ENCODE measurements at regions not wholly inside any gene's neighbourhood (a gene's known extent, or its start where the extent isn't known, plus 50 kb on each side); places are given as distances from the start of the nearest gene placed in this dataset.
A peak's percentile ranks its signal among the peaks of the same experiment; 100 is the strongest.

GRCh38 chr11:112778877-112779266, 182.3 kb upstream of the NCAM1 start:
- H3K27me3 ChIP-seq: no peaks in the 10 kb centered on the region
- ATAC-seq (no peak), DNase-seq (no peak)
- H3K9me3 ChIP-seq: no peaks in the 10 kb centered on the region
- intact Hi-C loops (cut with DNase I): loop anchor here in 3 of 10 donors (5.0 to 10.0 kb wide), 3 partner anchors 124 to 183 kb away; partner anchors contain the start of gene NCAM1 (in 1 of the 3)
- TF ChIP-seq POLR2A (IDR thresholded peaks at IDR 0.05) (no peak), CTCF (IDR thresholded peaks at IDR 0.05) (no peak)
- no peaks in the 10 kb centered on the region for H3K36me3 ChIP-seq
- 60 to 77% (median 65%) methylated on average over 3 of the region's 3 CpGs for WGBS, 4 donors
- H3K4me3 ChIP-seq: no peak overlapping the region
- peaks cover 0 to 50% (median 24%) of the 10 kb centered on the region in 12 donors for H3K4me1 ChIP-seq
- peak overlapping the region in 11 of 12 donors; percentile 18 to 84 (median 74) for H3K27ac ChIP-seq

- intact Hi-C loops (cut with DNase I): loop anchor here in 7 of 10 donors (5.0 to 10.0 kb wide), 7 partner anchors 104 to 504 kb away; partner anchors contain the start of gene NCAM1 (in 1 of the 7)
- 37 to 51% (median 42%) methylated on average over 19 of the region's 19 CpGs for WGBS, 4 donors
- peak; percentile 64 to 86 (median 76) for ATAC-seq
- Histone ChIP-seq H3K27ac (peak overlapping the region in 10 of 12 donors; percentile 20 to 80 (median 57)), H3K4me1 (peaks cover 0 to 67% (median 33%) of the 10 kb centered on the region in 12 donors), H3K4me3 (no peak overlapping the region), H3K27me3 (no peaks in the 10 kb centered on the region), H3K36me3 (no peaks in the 10 kb centered on the region), H3K9me3 (no peaks in the 10 kb centered on the region)
- no peak for TF ChIP-seq POLR2A (IDR thresholded peaks at IDR 0.05)
- peak in 3 of 12 donors; percentile 6 to 31 (median 21) for TF ChIP-seq CTCF (IDR thresholded peaks at IDR 0.05)
- peak; percentile 63 to 85 (median 78) for DNase-seq
These were observed 180.7 kb upstream of the NCAM1 start for GRCh38 chr11:112780351-112781087.

GRCh38 chr11:112783945-112784322, 177.3 kb upstream of the NCAM1 start:
- intact Hi-C loops (cut with DNase I): loop anchor here in 7 of 10 donors (5.0 to 10.0 kb wide), 7 partner anchors 101 to 501 kb away; partner anchors contain the start of gene NCAM1 (in 1 of the 7)
- TF ChIP-seq POLR2A (IDR thresholded peaks at IDR 0.05) (no peak), CTCF (IDR thresholded peaks at IDR 0.05) (no peak)
- Histone ChIP-seq H3K27ac (peak overlapping the region in 9 of 12 donors; percentile 28 to 73 (median 60)), H3K27me3 (no peaks in the 10 kb centered on the region), H3K36me3 (no peaks in the 10 kb centered on the region), H3K4me3 (no peak overlapping the region), H3K4me1 (peaks cover 0 to 62% (median 34%) of the 10 kb centered on the region in 12 donors), H3K9me3 (no peaks in the 10 kb centered on the region)
- DNase-seq (no peak), ATAC-seq (no peak)
- WGBS, 4 donors: 84 to 96% (median 89%) methylated on average over 4 of the region's 4 CpGs

- TF ChIP-seq POLR2A (IDR thresholded peaks at IDR 0.05) (no peak), CTCF (IDR thresholded peaks at IDR 0.05) (peak in 2 of 12 donors; percentile 12 to 15)
- peaks cover 0 to 56% (median 34%) of the 10 kb centered on the region in 12 donors for H3K4me1 ChIP-seq
- 12 to 31% (median 17%) methylated on average over 21 to 24 of the region's 24 CpGs for WGBS, 4 donors
- intact Hi-C loops (cut with DNase I): loop anchor here in 7 of 10 donors (5.0 to 10.0 kb wide), 7 partner anchors 100 to 500 kb away; partner anchors contain the start of gene NCAM1 (in 1 of the 7)
- no peaks in the 10 kb centered on the region for H3K9me3 ChIP-seq
- no peaks in the 10 kb centered on the region for H3K27me3 ChIP-seq
- DNase-seq (peak; percentile 68 to 91 (median 85)), ATAC-seq (peak; percentile 63 to 83 (median 73))
- no peaks in the 10 kb centered on the region for H3K36me3 ChIP-seq
- H3K27ac ChIP-seq: peak overlapping the region; percentile 7 to 75 (median 56)
- peak overlapping the region in 9 of 12 donors; percentile 1 to 40 (median 27) for H3K4me3 ChIP-seq
These were observed 176.7 kb upstream of the NCAM1 start for GRCh38 chr11:112784323-112785073.
